ENCODE measurements at regions not wholly inside any gene's neighbourhood (a gene's known extent, or its start where the extent isn't known, plus 50 kb on each side); places are given as distances from the start of the nearest gene placed in this dataset.

DNA sequence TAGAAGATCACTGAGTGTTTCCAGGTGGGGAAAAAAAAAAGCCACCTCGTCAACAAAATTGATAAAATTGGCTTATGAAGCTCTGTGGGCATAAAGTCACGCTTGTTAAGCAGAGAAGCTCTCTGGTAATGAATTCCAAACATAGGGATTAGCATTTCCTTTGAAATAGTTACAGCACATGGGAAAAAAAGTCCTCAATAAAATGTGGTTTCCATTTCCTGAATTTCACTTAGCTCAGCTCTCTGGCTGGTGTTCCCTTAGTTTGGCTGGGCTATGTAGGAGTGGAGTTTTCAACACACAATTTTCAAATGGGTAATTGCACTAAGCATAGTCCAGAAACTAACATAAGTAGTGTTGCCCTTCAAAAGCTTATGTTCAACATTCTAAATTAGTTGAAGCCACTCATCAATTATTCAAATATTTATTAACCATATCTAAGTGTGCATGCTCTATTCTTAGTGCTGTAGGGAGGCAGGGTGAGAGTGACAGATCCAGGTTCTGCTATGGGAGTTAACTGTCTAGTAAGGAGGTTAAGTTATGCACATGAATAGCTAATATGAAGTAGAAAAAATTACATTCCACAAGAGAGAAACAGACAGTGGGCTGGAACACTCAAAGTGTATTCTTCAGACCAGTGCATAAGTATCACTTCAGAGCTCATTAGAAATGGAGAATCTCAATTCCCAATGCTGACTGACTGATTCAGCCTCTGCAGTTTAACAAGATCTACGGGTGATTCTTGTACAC, 445.7 kb downstream of the SMARCA1 start:
- no peak for DNase-seq (ENCODE audit: low read depth)

DNA sequence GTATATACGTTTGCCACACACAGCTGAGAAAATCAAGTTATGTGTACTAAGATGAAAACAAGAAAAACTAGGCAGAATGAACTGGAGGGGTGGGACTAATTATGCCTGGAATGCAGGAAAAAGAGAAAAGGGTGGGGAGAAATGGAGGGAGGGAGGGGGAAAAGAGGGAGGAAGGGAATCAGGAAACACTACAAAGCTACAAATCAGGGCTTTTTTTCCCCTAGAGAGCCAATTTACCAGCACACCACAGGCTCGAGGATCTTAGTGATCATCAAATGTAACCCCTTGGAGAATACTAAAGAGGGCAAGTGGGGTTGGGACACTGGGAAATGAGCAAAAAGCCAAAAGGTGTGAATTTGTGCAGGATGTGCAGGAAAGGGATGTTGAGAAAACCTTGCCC, 451.9 kb downstream of the SMARCA1 start:
- no peak for DNase-seq (ENCODE audit: low read depth)

DNA sequence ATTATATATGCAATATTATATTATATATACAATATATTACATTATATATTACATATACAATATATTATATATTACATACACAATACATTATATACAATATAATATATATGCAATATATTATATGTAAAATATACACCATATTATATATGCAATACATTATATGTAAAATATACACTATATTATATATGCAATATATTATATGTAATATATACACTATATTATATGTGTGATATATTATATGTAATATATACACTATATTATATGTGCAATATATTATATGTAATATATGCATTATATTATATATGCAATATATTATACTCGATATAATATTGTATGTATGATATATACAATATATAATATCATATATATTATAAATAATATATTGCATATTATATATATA, 457.4 kb downstream of the SMARCA1 start:
- DNase-seq (ENCODE audit: low read depth) = no peak

DNA sequence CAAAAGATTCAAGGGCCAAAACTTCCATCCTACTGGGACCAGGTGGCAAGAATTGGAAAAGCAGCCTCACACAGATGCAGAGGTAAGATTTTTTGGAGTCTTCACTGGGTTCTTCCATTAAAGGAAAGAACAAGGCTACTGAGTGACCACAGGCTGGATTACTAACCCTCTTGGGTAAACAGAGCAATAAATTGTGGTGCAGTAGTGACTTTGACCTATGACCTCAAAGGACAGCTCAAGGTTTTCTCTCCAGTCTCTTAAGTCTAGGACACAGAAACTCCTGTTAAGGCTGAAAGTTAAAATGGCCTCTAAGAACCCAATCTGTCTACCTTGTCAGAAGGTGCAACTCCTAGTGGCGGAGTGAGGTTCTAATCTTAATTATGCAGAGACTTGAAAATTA, 464.9 kb downstream of the SMARCA1 start:
- no peak for DNase-seq (ENCODE audit: low read depth)

DNA sequence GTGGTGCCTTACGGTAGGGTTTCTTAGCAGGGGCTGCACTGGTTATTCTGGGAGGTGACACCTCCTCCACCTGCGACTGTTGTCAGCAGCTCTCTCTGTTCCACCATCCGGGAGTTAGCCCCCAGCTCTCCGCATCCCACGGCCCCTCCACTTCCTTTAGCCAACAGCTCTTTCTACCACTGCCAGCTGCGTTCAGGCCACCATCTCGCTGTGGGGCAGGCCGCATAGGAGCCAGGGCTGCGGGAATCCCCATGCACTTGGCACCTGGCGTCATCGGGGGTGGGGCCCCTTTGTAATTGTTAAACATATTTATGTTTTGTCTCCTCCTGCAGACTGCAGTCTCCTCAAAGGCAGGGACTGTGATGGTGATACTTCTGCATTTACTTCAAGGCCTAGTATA, 480.2 kb downstream of the SMARCA1 start:
- DNase-seq (ENCODE audit: low read depth) = no peak

DNA sequence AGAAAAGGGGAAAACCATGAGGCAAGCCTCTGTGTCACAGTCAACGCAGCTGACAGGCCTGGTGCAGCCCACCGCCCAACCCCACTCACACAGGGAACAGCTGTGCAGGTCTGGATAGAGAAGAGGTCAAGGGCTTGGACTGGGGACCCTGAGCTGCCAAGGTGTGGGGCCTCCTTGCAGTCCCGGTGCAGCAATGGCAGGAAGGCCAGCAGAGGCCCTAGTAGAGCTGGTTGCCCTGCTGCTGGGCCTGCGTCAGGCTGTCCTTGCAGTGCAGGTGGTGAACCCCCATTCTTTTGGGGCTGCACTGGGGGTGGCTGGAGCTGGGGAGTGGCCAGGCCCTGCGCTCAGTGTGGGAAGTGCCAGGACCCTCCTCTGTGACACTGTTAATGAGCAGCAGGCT, 482.0 kb downstream of the SMARCA1 start:
- no peak for DNase-seq (ENCODE audit: low read depth)

DNA sequence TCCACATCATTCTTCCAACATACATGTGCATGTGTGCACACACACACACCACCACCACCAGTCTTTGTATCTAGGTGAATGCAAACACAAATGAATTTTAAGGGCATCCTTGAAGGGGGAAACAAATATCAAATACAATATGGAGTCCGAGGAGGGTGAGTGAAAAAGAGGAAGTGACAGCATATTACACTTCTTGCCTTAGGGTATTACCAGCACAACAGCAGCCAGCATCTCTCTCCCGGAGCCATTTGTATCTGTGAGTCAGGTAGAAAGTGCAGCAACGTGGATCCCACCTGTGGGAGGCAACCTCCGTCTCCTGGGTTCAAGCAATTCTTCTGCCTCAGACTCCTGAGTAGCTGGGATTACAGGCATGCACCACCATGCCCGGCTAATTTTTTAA, 483.2 kb downstream of the SMARCA1 start:
- DNase-seq (ENCODE audit: low read depth) = no peak

DNA sequence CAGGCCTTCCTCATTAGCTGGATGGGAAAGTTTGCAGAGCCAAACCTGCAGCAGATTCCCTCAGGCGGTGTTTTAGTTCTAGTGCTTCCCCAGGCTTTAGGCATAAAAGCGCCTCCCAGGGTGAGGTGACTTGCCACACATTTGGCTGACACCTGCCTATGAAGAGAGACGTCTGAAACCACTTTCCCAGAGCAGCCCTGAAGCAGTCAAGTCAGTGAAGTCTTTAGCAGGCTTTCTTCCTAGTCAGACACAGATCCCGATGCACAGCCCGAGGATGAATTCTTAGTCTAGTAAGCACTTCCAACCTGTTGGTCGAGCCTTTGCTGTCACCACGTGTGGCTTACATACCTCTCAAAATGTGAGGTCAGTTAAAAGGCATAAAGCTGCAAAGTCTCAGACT, 484.1 kb downstream of the SMARCA1 start:
- DNase-seq (ENCODE audit: low read depth) = no peak

DNA sequence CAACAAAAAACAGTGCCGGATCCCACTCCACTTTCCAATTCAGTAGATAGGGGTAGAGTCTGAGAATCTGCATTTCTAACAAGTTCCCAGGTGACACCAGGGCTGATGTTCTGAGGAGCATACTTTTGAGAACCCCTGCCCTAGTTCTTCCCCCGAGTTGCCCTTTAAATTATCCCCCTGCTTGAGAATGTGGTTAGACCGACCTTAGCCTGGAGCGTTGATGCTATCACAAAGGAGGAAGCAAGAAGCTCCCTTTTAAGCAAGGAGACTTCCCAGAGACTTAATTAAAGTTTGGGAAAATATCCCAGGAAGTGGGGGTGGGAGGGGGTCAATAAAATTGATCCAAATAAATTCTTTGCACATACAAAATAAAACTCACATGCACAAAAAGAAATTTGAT, 485.9 kb downstream of the SMARCA1 start:
- DNase-seq (ENCODE audit: low read depth) = no peak

DNA sequence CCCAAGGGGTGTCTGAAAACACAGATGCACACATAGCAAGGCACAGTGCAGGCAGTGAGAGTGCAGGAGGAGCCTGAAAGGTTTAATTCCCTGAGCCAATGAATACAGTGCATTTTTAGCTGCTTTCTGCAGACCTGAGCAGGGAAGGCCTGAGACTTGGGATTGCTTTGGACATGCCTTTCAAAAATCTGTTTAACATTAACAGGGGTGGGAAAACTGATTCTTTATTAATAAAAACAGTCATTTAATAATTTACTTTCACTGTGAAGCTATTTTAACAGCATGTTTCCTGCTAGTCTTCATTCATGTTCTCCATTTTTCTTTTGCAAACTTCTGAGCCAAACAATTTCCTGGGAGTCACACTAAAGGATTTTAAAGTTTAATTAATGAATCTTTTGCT, 488.1 kb downstream of the SMARCA1 start:
- DNase-seq (ENCODE audit: low read depth) = no peak

DNA sequence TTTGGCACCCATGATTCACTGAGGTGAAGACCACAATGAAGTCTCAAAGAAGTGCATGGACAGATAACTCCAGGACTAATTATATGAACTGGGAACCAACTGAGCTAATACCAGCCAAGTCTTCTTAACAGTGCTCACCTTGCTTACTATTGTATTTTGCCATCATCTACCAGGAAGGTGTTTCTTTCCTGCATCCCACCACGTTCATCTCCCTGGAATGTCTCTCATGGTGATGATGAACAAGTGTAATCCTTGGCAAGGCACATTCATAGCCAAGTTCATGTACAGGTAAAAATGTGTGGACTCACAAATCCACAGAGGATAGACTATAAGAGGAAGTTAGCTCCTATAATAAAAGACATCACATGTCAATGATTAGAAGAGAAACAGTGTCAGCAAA, 489.1 kb downstream of the SMARCA1 start:
- DNase-seq (ENCODE audit: low read depth) = no peak

DNA sequence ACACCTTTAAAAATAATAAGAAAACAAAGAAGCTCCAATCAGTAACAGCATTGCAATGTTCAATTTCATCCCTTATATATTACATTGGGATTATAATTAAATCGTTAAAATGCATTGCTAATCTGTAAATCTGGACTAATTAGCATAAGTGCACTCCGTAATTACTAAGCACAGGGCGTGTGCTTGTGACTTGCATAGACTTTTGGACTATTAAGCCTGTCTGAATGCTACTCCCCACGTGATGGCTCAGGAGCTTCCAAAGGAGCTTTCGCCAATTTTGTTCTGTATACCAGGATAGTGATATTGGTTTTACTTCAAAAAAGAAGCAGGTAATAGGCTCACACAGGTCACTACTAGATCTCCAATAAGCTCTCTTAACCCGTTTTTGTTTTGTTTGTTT, 497.1 kb downstream of the SMARCA1 start:
- no peak for DNase-seq (ENCODE audit: low read depth)

DNA sequence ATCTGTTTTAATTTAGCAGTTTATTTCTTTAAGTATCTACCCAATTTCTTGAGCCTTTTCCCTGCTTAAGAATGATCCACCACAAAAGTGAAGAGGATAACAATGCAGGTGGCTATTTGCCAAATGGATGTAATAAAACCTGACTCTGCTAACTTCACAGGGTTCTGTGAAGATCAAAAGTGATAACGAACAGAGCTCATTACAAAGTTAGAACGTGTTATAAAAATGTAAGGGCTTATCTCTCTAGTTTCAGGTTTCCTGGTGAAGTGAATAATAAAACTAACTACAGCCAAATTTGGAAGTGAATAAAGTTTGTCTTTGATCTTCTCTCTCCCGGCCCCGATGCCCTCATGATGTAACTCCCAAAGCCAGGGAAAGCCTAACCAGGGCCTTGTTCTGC, 497.9 kb downstream of the SMARCA1 start:
- no peak for DNase-seq (ENCODE audit: low read depth)

DNA sequence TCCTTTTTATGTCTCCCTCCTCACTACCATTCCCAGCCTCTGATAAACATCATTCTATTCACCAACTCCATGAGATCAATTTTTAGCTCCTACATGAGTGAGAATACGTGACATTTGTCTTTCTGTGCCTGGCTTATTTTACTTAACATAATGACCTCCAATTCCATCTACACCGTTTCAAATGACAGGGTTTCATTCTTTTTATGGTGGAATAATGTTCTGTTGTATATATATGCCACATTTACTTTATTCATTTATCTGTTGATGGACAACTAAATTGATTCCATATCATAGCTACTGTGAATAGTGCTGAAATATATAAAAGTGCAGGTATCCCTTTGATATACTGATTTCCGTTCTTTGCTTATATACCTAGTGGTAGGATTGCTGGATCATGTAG, 503.9 kb downstream of the SMARCA1 start:
- no peak for DNase-seq (ENCODE audit: low read depth)

DNA sequence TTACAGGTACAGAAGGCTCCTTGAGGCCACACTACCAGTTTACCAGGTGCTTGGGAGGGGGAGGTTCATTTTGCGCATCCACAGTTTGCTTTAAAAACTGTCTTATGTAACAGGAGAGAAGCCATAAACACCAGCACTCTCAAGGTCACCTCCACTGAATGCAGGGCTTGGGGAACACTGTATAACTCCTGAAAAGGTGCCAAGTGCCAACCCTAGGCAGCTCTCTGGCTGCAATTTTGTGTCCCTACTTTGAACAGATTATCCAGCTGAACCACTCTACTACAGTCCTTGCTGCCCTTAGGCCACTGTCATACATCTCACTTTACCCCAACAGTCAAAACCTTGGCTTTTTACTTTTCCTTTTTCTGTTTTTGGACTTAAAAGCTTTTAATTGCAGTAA, 507.9 kb downstream of the SMARCA1 start:
- DNase-seq (ENCODE audit: low read depth) = no peak

DNA sequence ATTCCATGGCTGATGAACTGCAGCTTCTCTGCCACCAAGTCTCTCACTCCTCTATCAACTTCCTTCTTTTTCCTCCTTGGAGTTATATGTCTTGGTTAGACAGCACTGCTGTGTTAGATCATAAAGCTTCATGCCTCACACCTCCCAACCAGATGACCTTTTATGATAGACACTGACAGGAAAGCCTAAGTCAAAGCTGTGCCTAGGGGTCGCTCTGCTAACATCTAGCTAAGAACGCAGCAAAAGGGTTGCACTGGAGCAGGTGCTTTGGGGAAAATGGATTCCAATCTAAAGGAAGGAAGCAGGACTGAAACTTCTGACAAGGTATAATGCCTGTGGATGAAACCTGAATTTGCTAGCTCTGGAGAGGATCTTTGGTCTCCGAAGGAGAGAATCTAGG, 509.7 kb downstream of the SMARCA1 start:
- DNase-seq (ENCODE audit: low read depth) = no peak

DNA sequence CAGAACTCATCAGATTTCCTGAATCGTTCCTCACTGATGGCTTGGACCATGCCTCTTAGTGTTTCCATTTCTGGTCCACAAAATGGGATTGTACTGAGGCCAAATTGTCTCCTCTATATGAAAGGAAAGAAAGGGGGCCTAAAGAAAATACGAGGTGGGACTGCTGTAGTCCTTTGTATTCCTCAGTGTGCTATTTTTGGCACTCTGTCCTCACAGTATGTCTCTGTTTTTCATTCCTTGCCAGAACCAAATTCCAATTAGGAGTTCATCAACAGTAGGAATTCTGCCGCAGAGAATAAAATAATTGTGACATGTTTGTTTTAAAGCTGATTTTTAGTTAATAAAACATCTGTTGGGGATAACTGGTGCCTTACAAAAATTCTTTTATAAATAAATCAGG, 515.7 kb downstream of the SMARCA1 start:
- DNase-seq (ENCODE audit: low read depth) = no peak

DNA sequence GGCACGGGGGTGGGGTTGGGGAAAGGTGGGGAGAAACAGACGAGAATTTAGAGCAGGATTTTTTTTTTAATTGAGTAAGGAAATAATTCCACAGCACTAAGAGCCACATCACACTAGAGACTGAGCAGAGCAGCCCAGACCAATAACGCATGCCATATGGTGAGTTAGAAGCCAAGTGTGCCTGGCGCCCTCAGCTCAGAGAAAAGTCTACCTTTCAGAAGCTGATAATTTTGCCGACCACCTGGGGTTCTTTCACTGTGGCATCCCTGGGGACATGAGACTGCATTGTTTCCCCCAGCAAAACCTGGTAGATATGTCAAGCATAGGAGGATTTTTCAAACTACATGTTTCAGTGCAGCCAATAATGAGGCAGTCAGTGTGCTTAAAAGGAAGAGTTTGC, 516.8 kb downstream of the SMARCA1 start:
- no peak for DNase-seq (ENCODE audit: low read depth)

DNA sequence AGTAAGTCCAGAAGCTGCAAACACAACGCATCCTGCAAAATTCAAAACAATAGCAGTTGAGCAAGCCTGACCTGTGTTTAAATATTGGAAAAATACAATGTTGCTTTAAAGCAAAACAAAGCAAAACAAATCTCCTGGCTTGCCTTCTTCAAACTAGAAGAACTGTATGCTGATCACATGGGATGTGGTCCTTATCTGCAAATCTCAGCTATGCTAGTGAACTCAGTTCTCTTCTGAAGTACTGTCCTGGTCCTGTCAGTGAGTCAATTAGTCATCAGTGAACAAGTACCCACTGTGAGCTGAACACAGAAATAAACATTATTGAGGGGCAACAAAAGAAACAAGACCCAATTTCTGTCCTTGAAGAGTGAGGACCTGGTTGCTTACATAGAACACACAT, 522.5 kb downstream of the SMARCA1 start:
- no peak for DNase-seq (ENCODE audit: low read depth)

DNA sequence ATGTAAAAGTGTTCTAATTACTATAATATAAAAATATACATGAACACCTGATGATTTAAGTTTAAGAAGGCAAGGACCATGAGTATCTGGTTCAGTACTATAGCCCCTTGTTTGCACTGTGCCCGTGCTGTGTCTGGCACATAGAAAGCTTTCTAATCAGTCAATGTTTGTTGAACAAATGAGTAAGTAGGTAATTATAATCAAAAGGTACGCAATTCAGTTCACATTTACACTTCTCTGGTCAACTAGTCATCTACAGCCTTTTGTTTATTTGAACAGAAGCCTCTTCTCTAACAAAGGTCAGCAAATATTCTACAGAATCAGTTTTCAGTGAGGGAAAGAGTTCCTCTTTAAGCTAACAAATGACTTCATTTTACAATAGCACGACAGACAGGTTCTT, 523.3 kb downstream of the SMARCA1 start:
- no peak for DNase-seq (ENCODE audit: low read depth)

DNA sequence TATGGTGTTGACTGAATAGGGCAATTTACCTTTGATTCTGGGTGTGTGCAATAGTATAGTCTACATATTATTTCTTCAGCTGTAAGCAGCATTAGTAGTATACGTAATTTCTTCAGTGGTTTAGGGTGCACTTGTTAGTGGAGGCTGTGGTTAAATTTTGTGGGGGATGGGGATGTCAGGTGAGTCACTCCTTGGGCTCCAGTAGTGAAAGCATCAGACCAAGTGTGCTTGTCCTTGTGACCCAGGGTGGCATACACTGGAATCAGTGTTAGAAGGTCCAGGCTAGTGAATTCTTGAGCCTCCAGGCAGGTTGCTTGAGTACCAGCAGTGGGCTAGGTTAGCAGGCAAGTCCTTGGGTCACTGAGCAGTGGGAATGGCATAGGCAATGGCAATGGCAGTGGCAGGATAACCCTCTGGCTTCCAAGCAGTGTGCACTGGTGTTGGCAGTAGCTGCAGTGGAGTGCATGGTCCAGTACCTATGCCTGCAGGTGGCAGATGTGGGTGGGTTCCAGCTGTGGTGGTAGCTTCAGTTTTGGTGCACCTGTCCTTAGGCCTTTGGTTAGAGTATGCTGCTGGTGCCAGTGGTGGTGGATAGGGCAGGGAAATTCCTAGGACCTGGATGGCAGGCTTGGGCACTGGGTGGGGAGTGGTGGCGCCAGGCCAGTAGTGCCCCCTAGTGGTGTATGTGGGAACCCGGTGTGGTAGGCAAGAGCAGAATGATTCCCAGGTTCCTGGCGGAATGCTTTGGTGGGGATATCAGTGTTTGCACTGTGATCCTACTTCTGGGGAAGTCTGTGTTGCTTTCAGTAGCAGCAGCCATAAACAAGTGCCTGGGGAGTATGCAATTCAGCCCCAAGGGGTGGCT, 531.0 kb downstream of the SMARCA1 start:
- no peak for DNase-seq (ENCODE audit: low read depth)

DNA sequence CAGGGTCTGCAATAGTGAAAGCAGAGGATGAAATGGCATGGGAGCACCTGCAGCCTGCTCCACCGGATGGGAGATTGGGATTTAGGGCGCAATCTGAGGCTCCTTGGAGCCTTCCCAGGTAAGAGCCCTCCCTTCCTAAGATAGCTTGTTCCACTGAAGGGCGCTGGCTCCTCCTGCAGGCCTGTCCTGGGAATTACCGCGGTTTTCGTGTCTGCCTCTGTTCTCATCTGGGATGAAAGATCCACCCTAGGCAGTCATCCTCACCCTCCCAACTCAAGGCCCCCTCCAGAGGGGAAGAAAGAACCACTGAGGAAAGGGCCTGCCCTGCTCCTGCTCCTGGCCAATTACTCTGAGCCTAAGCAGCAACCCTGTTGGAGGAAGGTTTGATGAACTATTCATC, 547.5 kb downstream of the SMARCA1 start:
- no peak for DNase-seq (ENCODE audit: low read depth)

DNA sequence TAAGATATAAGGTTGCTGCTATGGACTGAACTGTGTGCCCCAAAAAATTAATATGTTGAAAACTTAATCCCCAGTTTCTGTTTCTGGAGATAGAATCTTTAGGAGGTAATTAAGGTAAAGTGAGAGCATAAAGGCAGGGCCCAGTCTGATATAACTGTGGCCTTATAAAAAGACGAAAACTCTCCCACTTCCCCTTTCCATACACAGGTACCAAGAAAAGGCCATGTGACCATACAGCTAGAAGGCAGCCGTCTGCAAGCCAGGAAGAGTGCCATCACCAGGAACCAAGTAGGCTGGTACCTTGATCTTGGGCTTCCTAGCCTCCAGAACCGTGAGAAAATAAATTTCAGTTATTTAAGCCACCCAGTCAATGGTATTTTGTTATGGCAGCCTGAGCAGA, 550.3 kb downstream of the SMARCA1 start:
- no peak for DNase-seq (ENCODE audit: low read depth)

DNA sequence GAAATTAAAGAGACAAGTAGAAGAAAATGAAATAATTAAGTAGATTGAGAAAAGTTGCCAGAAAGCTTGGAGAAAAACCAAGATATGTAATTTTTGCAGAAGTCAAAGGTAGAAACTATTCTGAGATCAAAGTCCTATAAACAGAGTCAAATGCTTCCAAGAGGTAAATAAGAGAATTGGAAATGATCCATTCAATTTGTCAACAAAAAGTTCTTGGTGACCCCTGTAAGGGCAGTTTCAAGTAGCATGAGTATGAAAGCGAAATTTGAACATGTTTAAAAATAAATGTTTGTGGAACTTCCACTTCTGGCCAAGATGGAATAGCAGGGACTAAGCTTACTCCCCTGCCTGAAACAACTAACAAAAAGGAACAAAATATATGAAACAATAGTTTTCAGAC, 562.0 kb downstream of the SMARCA1 start:
- DNase-seq (ENCODE audit: low read depth) = no peak

Data from HS-5 (cell line).